SK-N-SH (cell line): ENCODE measurements at regions not wholly inside any gene's neighbourhood (a gene's known extent, or its start where the extent isn't known, plus 50 kb on each side); places are given as distances from the start of the nearest gene placed in this dataset.
"Not testable (repeated sequence)": the region's sequence is repeated elsewhere in the genome, so short reads cannot be mapped to it uniquely, and the experiment has no call there.

Experiments
- SMC3 ChIP-seq: IDR thresholded peaks from 2 replicates; pipeline ENCODE4 v1.6.1; 2012; ENCODE audit warnings: low read depth, low read length, improper control_type of control experiment
- TF ChIP-seq, protein P1 (sequence below): fragments of 200-600 bp; sonication (generic); IDR thresholded peaks from 2 replicates; pipeline ENCODE4 v1.6.1; 2017; ENCODE audit warnings: antibody characterized with exemption, mild to moderate bottlenecking, moderate library complexity

DNA sequence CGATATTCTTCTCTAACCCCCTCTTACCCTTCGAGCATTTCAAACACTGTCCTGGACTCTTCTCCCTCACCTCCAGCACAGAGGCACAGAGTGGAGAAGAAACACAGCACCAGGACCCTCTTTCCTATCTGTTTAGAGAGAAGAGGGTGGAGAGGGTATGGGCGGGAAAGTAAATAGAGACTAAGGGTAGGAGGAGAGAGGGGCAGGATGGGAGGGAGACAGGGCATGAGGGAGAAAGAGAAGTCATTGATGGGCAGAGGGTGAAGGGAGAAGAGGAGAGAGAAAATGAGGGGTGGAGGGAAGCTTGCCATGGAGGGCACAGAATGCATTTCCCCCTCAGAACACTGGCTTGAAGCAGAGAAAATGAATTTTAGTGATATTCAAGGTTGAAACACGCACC, 543.9 kb upstream of the B3GAT1 start:
- not testable (repeated sequence) for TF ChIP-seq SMC3
- TF ChIP-seq, protein P1, sequence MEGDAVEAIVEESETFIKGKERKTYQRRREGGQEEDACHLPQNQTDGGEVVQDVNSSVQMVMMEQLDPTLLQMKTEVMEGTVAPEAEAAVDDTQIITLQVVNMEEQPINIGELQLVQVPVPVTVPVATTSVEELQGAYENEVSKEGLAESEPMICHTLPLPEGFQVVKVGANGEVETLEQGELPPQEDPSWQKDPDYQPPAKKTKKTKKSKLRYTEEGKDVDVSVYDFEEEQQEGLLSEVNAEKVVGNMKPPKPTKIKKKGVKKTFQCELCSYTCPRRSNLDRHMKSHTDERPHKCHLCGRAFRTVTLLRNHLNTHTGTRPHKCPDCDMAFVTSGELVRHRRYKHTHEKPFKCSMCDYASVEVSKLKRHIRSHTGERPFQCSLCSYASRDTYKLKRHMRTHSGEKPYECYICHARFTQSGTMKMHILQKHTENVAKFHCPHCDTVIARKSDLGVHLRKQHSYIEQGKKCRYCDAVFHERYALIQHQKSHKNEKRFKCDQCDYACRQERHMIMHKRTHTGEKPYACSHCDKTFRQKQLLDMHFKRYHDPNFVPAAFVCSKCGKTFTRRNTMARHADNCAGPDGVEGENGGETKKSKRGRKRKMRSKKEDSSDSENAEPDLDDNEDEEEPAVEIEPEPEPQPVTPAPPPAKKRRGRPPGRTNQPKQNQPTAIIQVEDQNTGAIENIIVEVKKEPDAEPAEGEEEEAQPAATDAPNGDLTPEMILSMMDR: not testable (repeated sequence)
